Esophagus squamous epithelium (tissue), 4 donors: ENCODE measurements at regions not wholly inside any gene's neighbourhood (a gene's known extent, or its start where the extent isn't known, plus 50 kb on each side); places are given as distances from the start of the nearest gene placed in this dataset.

ENCODE experiments used
- CTCF ChIP-seq, 6 experiments: fragments of 450-650 bp in 4 of 6; fragments of 200-600 bp in 2 of 6; sonication (generic) in 2 of 6; IDR thresholded peaks; one replicate each; pipeline ENCODE4 v1.5.1; 2016 to 2019; ENCODE audit warnings: antibody characterized with exemption in 6 of 6, mild to moderate bottlenecking in 4 of 6, moderate library complexity in 4 of 6
- POLR2A ChIP-seq, 4 donors: fragments of 450-650 bp; IDR thresholded peaks; one replicate each; pipeline ENCODE4 v1.6.1; 2017; ENCODE audit warnings: antibody characterized with exemption in 4 of 4, mild to moderate bottlenecking in 4 of 4, moderate library complexity in 3 of 4

GRCh38 chr7:7129381-7129780, 53.0 kb upstream of the C1GALT1 start:
- TF ChIP-seq CTCF (IDR thresholded peaks at IDR 0.05) (no peak), POLR2A (IDR thresholded peaks at IDR 0.05) (no peak)
